ENCODE measurements at regions not wholly inside any gene's neighbourhood (a gene's known extent, or its start where the extent isn't known, plus 50 kb on each side); places are given as distances from the start of the nearest gene placed in this dataset.
"Not testable (repeated sequence)": the region's sequence is repeated elsewhere in the genome, so short reads cannot be mapped to it uniquely, and the experiment has no call there.

GRCh38 chr10:130689743-130690626 lies 553.8 kb downstream of the GLRX3 start:
- DNase-seq = no peak

- DNase-seq = no peak
Measured at GRCh38 chr10:130691776-130692175, 555.6 kb downstream of the GLRX3 start.

DNA sequence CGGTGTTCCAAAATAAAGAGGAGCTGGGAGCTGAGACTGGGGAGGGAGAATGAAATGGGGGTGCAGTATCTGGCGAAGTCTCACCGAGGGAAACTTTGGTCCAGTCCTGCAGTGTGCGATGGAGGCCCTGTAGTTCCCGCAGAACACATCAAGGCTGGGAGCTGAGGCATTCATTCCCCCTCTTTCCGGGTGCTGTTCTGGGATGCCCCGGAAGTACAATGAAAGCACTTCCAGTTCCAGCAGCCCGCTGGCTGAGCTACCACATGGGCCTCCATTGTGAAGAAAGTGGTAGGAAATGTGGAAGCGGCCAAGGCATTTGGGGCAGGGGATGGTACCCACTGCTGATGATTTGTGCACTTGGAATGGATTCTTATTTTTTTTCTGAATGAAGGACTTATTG lies 560.7 kb downstream of the GLRX3 start:
- DNase-seq = no peak

- no peak for DNase-seq
Measured at GRCh38 chr10:130707389-130707979, 571.3 kb downstream of the GLRX3 start.

- DNase-seq = no peak
Measured at GRCh38 chr10:130708465-130709070, 572.4 kb downstream of the GLRX3 start.

- DNase-seq = no peak
Measured at GRCh38 chr10:130709415-130709814, 573.2 kb downstream of the GLRX3 start.

DNA sequence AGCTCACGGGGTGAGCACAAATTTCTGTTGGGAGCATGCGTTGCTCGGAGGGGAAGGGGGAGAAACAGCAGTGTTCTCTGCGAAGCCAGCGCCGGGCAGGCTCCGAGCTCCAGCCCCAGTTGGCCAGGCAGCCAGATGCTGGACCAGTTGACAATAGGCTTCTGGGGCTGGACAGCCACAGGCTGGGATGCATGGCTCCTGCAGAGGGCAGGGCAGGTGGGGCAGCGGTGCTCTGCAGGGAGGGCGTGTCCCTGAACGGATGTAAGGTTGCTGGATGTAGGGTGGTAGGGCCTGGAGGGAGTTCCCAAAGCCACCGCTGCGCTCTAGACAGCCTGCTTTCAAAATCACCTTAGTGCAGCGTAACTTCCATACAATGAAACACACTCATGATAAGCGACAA lies 574.9 kb downstream of the GLRX3 start:
- no peak for DNase-seq

DNA sequence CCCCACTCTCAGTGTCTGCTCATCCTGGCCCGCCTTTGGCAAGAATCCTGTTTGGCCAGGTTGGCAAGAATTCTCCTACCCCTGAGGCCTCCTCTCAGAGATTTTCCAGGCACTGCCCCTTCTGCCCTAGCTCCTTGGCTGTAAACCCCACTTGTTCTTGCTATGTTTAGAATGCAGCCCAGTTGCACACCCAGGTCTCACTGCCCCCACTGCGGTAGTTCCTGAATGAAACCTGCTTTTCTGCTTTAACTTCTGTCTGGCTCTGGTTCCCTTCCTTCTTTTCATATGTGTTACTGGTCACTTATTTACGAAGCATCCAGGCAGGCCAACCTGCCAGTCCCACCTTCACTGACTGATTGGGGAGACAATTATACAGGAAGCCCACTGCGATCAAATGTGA lies 576.9 kb downstream of the GLRX3 start:
- no peak for DNase-seq

DNA sequence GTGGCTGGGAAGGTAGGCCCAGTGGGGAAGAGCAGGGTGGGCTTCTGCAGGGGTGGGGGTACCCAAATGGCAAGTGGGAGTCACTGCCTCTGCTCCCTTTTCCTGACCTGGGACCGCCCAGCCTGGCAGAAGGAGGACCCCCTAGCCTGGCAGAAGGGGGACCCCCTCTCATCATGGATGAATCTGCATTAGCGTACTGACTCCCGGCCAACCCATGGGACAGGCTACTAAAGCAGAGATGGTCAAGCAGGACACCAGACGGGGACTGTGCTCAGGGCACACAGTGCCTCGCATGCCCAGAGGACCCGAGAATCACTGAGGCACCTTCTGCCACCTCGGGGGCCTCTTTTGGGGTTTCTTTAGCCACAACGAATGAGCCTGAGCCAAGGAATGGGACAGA lies 577.5 kb downstream of the GLRX3 start:
- DNase-seq = no peak

GRCh38 chr10:130714742-130715467 lies 578.7 kb downstream of the GLRX3 start:
- no peak for DNase-seq

DNA sequence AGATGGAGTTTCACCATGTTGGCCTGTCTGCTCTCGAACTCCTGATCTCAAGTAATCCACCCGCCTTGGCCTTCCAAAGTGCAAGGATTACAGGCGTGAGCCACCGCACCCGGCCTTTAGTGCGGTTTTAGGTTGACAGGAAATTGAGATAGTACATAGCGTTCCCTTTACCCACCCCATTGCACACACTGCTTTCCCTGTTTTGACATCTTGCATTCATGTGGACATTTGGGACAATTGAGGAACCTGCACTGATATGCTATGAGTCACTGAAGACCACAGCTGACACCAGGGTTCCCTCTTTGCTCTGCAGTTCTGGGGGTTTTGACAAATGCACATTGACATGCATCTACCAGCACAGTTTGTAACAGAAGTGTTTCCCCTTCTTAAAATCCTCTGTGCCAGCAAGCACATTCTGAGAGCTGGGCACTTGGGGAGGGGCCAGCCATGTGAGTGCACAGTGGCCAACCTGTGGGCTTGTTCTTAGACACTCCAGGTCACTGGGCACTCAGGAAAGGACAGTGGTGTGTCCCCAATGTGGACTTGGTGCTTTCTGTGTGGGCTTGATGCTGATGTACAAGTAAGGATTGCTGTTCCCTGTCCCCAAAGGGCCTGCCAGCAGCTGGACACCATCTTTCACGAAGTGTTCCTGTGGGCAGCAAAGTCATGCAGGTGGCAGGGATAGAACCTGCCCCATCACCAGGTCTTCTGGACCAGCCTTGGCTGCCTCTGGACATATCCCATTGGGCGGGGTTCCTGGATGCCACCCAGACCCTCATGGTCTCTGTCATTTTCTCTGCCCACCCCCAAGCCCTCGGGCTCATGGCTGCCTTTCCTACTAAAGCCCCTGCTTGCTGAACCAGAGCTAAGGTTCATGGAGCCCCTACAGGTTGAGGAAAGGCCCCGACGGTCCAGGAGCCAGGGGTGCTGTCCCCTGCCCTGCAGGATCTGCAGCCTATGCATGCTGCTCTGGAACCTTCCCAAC lies 579.8 kb downstream of the GLRX3 start:
- no peak for DNase-seq

- DNase-seq = no peak
Measured at GRCh38 chr10:130717083-130717482, 580.9 kb downstream of the GLRX3 start.

- not testable (repeated sequence) for DNase-seq
Measured at GRCh38 chr10:130718744-130719447, 582.7 kb downstream of the GLRX3 start.

DNA sequence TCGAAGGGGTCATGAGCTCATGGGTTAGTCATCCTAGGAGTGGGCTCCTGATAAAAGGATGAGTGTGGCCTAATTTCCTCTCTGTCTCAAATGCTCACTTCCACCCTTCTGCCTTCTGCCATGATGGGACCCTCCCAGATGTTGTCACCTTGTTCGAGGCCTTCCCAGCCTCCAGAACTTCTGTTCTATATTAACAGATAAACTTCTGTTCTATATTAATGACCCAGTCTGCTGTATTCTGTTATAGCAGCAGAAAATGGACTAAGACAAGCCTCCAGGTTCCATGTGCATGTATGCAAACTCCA lies 583.2 kb downstream of the GLRX3 start:
- no peak for DNase-seq

DNA sequence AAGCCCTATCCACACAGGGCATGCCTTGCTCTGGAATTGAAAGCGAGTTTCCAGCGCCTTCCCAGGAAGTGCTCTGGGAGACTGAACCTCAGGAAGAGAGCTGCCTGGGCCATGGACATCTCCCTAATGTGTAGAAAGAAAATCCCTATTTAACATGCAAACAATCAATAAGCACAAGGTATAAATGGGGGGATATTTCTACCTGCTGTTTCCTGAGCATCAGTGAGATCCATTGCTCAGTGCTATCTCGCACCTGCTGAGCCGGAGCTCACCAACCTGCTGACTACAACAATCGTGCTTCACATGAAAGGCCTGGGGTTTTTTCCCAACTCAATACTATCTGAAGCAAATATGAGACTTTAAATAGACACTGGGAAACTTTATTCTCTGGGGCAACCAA lies 584.0 kb downstream of the GLRX3 start:
- no peak for DNase-seq

DNA sequence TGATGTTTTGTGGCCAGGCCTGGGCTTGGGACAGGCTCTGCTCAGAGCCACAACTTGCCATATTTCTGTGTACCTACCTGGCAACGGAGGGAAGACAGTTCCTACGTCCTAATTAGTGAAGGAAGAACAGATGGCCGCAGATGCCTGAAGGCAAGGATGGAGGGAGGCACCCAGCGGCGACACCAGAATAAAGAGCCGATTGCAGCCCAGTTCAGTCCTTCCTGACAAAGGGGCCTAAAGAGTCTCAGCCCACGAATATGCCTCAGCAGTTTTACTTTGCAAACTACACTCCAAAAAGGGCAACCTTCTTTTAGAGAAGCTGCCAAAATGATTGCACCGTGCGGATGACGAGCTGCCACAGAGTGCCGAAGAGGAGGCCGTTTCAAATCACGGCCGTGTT lies 585.8 kb downstream of the GLRX3 start:
- DNase-seq = no peak

DNA sequence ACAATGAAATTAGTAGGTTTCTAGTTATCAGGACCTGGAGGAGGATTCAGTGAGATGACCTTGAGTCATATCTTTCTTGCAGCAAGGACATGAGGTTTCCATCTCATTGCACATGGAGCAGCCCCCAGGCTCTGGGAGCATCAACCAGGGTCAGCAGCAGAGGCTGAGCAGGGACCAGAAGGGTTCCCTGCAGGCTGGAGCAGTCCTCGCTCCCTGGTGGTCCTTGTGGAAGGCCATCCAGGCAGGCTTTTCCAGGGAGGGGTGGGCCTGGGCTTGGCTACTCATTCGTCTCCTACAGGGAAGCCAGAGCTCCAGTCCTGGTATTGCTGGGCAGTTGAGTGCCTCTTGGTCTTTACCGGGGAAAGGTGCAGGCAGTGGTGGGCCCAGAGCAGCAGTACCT lies 587.5 kb downstream of the GLRX3 start:
- DNase-seq = no peak

DNA sequence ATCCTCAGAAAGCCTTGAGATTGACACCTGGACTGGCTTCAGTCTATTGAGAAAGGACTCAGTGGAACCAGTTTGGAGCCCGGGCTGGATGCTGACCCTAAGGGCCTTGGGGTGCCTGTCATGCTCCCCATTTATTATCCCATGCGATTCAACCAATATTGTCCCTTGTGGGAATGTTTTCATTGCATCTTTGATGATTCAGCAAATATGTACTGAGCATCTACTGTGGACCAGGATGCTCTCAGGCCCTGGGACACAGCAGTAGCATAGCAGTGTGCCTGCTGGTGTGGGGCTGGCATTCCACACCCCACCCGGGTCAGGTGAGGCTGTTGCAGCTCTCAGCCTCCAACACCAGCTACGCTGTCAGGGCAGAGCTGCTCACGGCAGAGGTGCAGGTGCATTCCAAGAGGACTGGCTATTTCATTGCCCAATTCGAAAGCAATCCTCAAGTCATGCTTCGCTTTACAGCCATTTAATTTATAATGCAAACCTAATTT lies 586.0 kb downstream of the TCERG1L start:
- no peak for DNase-seq

GRCh38 chr10:130726996-130727725 lies 584.4 kb downstream of the TCERG1L start:
- no peak for DNase-seq

DNA sequence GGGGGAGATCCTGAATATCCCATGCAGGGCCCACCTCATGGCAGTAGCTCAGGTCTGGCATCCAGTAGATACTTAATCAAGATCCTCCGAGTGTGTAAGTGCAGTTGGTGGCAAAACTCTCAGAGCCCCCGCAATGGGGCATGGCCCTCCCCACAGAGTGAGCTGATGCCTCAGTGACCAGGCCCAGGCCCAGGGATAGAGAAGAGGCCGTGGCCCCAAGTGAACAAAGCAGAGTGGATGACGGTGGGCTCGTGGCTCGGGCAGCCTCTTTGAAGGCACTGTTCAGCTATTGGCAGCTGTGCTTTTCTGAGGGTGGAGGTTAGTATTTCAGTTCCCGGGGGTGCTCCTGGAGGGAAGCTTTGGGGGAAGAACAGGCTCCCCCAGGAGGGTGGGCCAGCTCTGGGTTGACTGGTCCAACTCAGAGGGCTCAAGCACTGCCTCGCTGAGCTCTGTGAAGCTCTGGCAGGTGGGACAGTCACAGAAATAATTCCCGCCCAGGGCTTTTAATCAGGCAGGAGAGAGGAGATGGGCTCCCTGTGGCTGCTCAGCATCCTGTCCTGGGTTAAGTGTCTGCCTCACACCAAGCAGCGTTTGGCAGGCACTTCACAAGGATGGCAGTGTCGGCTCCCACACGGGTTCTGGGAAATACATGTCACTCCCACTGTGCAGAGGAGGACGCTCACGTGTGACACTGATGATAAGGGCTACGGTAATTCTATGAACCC lies 583.6 kb downstream of the TCERG1L start:
- DNase-seq = no peak
